ENCODE measurements at regions not wholly inside any gene's neighbourhood (a gene's known extent, or its start where the extent isn't known, plus 50 kb on each side); places are given as distances from the start of the nearest gene placed in this dataset.

- no peak for TF ChIP-seq CTCF (IDR thresholded peaks at IDR 0.05; ENCODE audit: unreplicated experiment)
- Mint-ChIP-seq H3K27me3 (ENCODE audit: unreplicated experiment) (no peaks in the 10 kb centered on the region), H3K4me3 (ENCODE audit: unreplicated experiment) (no peak overlapping the region), H3K9me3 (ENCODE audit: unreplicated experiment) (no peaks in the 10 kb centered on the region), H3K36me3 (ENCODE audit: low read depth, unreplicated experiment) (no peaks in the 10 kb centered on the region), H3K27ac (ENCODE audit: unreplicated experiment) (no peak overlapping the region), H3K4me1 (ENCODE audit: unreplicated experiment) (peaks cover 12% of the 10 kb centered on the region)
- DNase-seq (ENCODE audit: low spot score): no peak
Measured at GRCh38 chr9:106450549-106450948, 412.4 kb upstream of the ZNF462 start.

GRCh38 chr9:106451223-106451622, 411.7 kb upstream of the ZNF462 start:
- H3K4me3 Mint-ChIP-seq (ENCODE audit: unreplicated experiment): no peak overlapping the region
- H3K27me3 Mint-ChIP-seq (ENCODE audit: unreplicated experiment): no peaks in the 10 kb centered on the region
- no peaks in the 10 kb centered on the region for H3K9me3 Mint-ChIP-seq (ENCODE audit: unreplicated experiment)
- no peak for TF ChIP-seq CTCF (IDR thresholded peaks at IDR 0.05; ENCODE audit: unreplicated experiment)
- H3K36me3 Mint-ChIP-seq (ENCODE audit: low read depth, unreplicated experiment): no peaks in the 10 kb centered on the region
- H3K27ac Mint-ChIP-seq (ENCODE audit: unreplicated experiment): no peak overlapping the region
- no peak for DNase-seq (ENCODE audit: low spot score)
- H3K4me1 Mint-ChIP-seq (ENCODE audit: unreplicated experiment): peaks cover 12% of the 10 kb centered on the region

GRCh38 chr9:106456581-106456980, 406.4 kb upstream of the ZNF462 start:
- no peak overlapping the region for H3K27ac Mint-ChIP-seq (ENCODE audit: unreplicated experiment)
- H3K9me3 Mint-ChIP-seq (ENCODE audit: unreplicated experiment): no peaks in the 10 kb centered on the region
- no peak for DNase-seq (ENCODE audit: low spot score)
- H3K4me1 Mint-ChIP-seq (ENCODE audit: unreplicated experiment): no peaks in the 10 kb centered on the region
- TF ChIP-seq CTCF (IDR thresholded peaks at IDR 0.05; ENCODE audit: unreplicated experiment): no peak
- H3K4me3 Mint-ChIP-seq (ENCODE audit: unreplicated experiment): no peak overlapping the region
- H3K36me3 Mint-ChIP-seq (ENCODE audit: low read depth, unreplicated experiment): no peaks in the 10 kb centered on the region
- no peaks in the 10 kb centered on the region for H3K27me3 Mint-ChIP-seq (ENCODE audit: unreplicated experiment)

GRCh38 chr9:106467113-106467864, 395.7 kb upstream of the ZNF462 start:
- H3K36me3 Mint-ChIP-seq (ENCODE audit: low read depth, unreplicated experiment): peaks cover 8% of the 10 kb centered on the region
- H3K4me3 Mint-ChIP-seq (ENCODE audit: unreplicated experiment): no peak overlapping the region
- no peak for TF ChIP-seq CTCF (IDR thresholded peaks at IDR 0.05; ENCODE audit: unreplicated experiment)
- H3K27ac Mint-ChIP-seq (ENCODE audit: unreplicated experiment): no peak overlapping the region
- peaks cover 8% of the 10 kb centered on the region for H3K9me3 Mint-ChIP-seq (ENCODE audit: unreplicated experiment)
- DNase-seq (ENCODE audit: low spot score): peak; percentile 23
- no peaks in the 10 kb centered on the region for H3K27me3 Mint-ChIP-seq (ENCODE audit: unreplicated experiment)
- peaks cover 9% of the 10 kb centered on the region for H3K4me1 Mint-ChIP-seq (ENCODE audit: unreplicated experiment)

- Mint-ChIP-seq H3K4me1 (ENCODE audit: unreplicated experiment) (peaks cover 9% of the 10 kb centered on the region), H3K4me3 (ENCODE audit: unreplicated experiment) (no peak overlapping the region), H3K27me3 (ENCODE audit: unreplicated experiment) (no peaks in the 10 kb centered on the region), H3K9me3 (ENCODE audit: unreplicated experiment) (peaks cover 8% of the 10 kb centered on the region), H3K27ac (ENCODE audit: unreplicated experiment) (no peak overlapping the region), H3K36me3 (ENCODE audit: low read depth, unreplicated experiment) (peaks cover 8% of the 10 kb centered on the region)
- no peak for TF ChIP-seq CTCF (IDR thresholded peaks at IDR 0.05; ENCODE audit: unreplicated experiment)
- no peak for DNase-seq (ENCODE audit: low spot score)
Measured at GRCh38 chr9:106467865-106468164, 395.2 kb upstream of the ZNF462 start.
